ENCODE measurements at regions not wholly inside any gene's neighbourhood (a gene's known extent, or its start where the extent isn't known, plus 50 kb on each side); places are given as distances from the start of the nearest gene placed in this dataset.

DNA sequence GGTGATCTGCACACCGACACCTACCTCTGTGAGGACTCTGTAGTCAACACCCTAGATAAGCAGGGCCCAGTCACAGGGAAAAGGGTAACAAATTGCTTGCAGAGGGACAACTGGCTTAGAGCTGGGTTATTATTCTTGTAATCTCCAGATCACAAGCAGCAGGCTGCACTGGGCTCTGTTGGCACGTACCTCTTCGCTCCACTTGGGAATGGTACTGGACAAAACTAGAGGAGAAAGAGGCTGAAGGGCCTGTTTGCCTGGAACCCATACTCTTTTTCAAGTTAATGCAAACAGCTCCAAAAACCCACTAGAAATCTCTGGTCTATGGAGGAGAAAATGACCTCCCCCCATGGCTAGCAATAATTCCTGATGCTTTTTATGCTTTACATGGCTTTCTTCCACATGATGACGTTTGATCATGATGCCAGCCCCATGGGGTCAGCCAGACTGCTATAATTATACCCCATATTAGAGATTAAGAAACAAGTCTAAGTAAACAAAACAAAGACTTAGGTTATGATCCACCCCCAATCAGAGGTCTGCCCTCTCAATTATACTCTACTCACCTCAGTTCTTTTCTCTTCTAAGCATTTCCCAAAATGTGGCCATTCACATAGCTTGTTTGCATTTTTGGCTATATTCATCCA lies 190.0 kb downstream of the UNC5CL start (continued):
- no peak for TF ChIP-seq SOX13 (IDR thresholded peaks at IDR 0.05)
- TF ChIP-seq SOX13 (CRISPR knock-in tag; conservative IDR thresholded peaks at IDR 0.05 in 1 of 2, IDR thresholded peaks at IDR 0.05 in 1 of 2), result no peak
- no peak for TF ChIP-seq RELA (CRISPR knock-in tag; IDR thresholded peaks at IDR 0.05)
- no peak for TF ChIP-seq ZNF20 (CRISPR knock-in tag; IDR thresholded peaks at IDR 0.05)
- no peak for TF ChIP-seq NFYB (CRISPR knock-in tag; IDR thresholded peaks at IDR 0.05)
- TF ChIP-seq ZBTB38 (CRISPR knock-in tag; IDR thresholded peaks at IDR 0.05), result no peak
- no peak for TF ChIP-seq ETV5 (CRISPR knock-in tag; IDR thresholded peaks at IDR 0.05; ENCODE audit: borderline replicate concordance)

DNA sequence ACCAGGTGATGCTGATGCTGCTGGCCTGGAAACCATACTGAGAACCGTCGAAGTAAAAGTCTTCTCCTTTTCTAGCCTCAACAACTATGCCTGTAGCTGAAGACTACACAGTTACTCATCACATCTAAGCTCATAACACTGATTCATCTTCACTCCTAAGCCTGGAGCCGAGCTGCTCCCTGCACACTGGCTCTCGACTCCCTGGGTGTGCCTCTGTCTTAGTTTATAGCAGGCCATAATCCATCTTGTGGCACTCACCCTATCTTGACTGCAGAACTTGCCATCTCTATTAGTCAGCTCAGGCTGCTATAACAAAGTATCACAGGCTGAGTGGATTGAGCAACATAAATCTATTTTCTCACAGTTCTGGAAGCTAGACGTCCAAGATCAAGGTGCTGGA lies 191.0 kb downstream of the UNC5CL start:
- Histone ChIP-seq H3K9ac (ENCODE audit: insufficient read depth, low read depth, low read length) (no peak overlapping the region), H3K36me3 (replicated peaks in 1 of 2; ENCODE audit: control insufficient read depth in 1 of 2, insufficient read depth in 2 of 2, low read length in 2 of 2) (no peaks in the 10 kb centered on the region), H3K9me3 (ENCODE audit: low read length) (no peaks in the 10 kb centered on the region), H3K4me3 (replicated peaks in 1 of 3; ENCODE audit: insufficient read depth in 1 of 3, low read depth in 2 of 3, low read length in 3 of 3) (no peak overlapping the region), H3K4me1 (ENCODE audit: insufficient read depth, low read length) (no peaks in the 10 kb centered on the region), H3K27ac (ENCODE audit: extremely low read length, insufficient read depth, low read length) (no peak overlapping the region), H2AFZ (ENCODE audit: low read length) (no peak overlapping the region), H4K20me1 (ENCODE audit: insufficient read depth, low read length) (no peaks in the 10 kb centered on the region), H3K4me2 (ENCODE audit: low read depth, low read length) (no peak overlapping the region), H3K79me2 (ENCODE audit: insufficient read depth, low read length) (no peaks in the 10 kb centered on the region), H3K27me3 (ENCODE audit: control insufficient read depth in 1 of 2, insufficient read depth in 2 of 2, low read length in 2 of 2) (peaks cover 0 to 10% of the 10 kb centered on the region in 2 experiments; a peak in 3 of 5 replicates)
- no peak for DNase-seq (ENCODE audit: low spot score)
- ChIA-PET POLR2A (no interaction called here), CTCF (ENCODE audit: low intra/inter-chr PET ratio, low total read pairs) (no interaction called here)
- intact Hi-C loops (cut with micrococcal nuclease; ENCODE audit: unreplicated experiment), result loop anchor here (5.0 kb wide), 3 partner anchors 179 to 521 kb away; no protein-coding TSS in a partner anchor
- 1% methylated on average over 5 of the region's 5 CpGs for whole genome bisulfite sequencing (ENCODE audit: low lambda C conversion rate)
- in situ Hi-C loops (cut with HindIII; ENCODE audit: extremely low pct_ligation_motif_present, low pct_unique_long_range_greater_than_20kb), result loop anchor here (25.0 kb wide), 1 partner anchor 861 kb away; no protein-coding TSS in a partner anchor
- no peak for ATAC-seq
- FAIRE-seq, result no peak
- no TSS peak for BruUV-seq (replicated peaks)
- TF ChIP-seq, protein P1, sequence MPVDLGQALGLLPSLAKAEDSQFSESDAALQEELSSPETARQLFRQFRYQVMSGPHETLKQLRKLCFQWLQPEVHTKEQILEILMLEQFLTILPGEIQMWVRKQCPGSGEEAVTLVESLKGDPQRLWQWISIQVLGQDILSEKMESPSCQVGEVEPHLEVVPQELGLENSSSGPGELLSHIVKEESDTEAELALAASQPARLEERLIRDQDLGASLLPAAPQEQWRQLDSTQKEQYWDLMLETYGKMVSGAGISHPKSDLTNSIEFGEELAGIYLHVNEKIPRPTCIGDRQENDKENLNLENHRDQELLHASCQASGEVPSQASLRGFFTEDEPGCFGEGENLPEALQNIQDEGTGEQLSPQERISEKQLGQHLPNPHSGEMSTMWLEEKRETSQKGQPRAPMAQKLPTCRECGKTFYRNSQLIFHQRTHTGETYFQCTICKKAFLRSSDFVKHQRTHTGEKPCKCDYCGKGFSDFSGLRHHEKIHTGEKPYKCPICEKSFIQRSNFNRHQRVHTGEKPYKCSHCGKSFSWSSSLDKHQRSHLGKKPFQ (CRISPR knock-in tag; IDR thresholded peaks at IDR 0.05; ENCODE audit: insufficient replicate concordance), result no peak
- TF ChIP-seq STAG1 (CRISPR knock-in tag; IDR thresholded peaks at IDR 0.05), result no peak
- TF ChIP-seq DNMT1 (CRISPR knock-in tag; IDR thresholded peaks at IDR 0.05), result no peak
- TF ChIP-seq, protein P2, sequence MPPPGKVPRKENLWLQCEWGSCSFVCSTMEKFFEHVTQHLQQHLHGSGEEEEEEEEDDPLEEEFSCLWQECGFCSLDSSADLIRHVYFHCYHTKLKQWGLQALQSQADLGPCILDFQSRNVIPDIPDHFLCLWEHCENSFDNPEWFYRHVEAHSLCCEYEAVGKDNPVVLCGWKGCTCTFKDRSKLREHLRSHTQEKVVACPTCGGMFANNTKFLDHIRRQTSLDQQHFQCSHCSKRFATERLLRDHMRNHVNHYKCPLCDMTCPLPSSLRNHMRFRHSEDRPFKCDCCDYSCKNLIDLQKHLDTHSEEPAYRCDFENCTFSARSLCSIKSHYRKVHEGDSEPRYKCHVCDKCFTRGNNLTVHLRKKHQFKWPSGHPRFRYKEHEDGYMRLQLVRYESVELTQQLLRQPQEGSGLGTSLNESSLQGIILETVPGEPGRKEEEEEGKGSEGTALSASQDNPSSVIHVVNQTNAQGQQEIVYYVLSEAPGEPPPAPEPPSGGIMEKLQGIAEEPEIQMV (CRISPR knock-in tag; IDR thresholded peaks at IDR 0.05; ENCODE audit: low read depth), result no peak
- no peak for TF ChIP-seq U2AF1 (optimal IDR thresholded peaks at IDR 0.05; ENCODE audit: low read depth, low read length)
- TF ChIP-seq MAFK (conservative IDR thresholded peaks at IDR 0.05 in 1 of 2, IDR thresholded peaks at IDR 0.05 in 1 of 2; ENCODE audit: low read length in 2 of 2), result no peak
- TF ChIP-seq, protein P3, sequence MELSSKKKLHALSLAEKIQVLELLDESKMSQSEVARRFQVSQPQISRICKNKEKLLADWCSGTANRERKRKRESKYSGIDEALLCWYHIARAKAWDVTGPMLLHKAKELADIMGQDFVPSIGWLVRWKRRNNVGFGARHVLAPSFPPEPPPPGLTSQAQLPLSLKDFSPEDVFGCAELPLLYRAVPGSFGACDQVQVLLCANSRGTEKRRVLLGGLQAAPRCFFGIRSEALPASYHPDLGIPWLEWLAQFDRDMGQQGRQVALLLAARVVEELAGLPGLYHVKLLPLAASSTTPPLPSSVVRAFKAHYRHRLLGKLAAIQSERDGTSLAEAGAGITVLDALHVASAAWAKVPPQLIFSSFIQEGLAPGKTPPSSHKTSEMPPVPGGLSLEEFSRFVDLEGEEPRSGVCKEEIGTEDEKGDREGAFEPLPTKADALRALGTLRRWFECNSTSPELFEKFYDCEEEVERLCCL (CRISPR knock-in tag; IDR thresholded peaks at IDR 0.05; ENCODE audit: borderline replicate concordance), result no peak
- no peak for TF ChIP-seq POLR2AphosphoS2 (IDR thresholded peaks at IDR 0.05; ENCODE audit: low read depth, low read length)
- TF ChIP-seq SIN3B (IDR thresholded peaks at IDR 0.05; ENCODE audit: low read length), result no peak
- TF ChIP-seq SKI (IDR thresholded peaks at IDR 0.05; ENCODE audit: partially characterized antibody), result no peak
- TF ChIP-seq BCL6 (CRISPR knock-in tag; IDR thresholded peaks at IDR 0.05), result no peak
- no peak for TF ChIP-seq KDM6A (CRISPR knock-in tag; IDR thresholded peaks at IDR 0.05; ENCODE audit: low read depth)
- TF ChIP-seq NFYC (CRISPR knock-in tag; IDR thresholded peaks at IDR 0.05), result no peak
- TF ChIP-seq MAF1 (CRISPR knock-in tag; IDR thresholded peaks at IDR 0.05; ENCODE audit: borderline replicate concordance), result no peak
- no peak for TF ChIP-seq FLYWCH1 (CRISPR knock-in tag; IDR thresholded peaks at IDR 0.05)
